ENCODE measurements at regions not wholly inside any gene's neighbourhood (a gene's known extent, or its start where the extent isn't known, plus 50 kb on each side); places are given as distances from the start of the nearest gene placed in this dataset.
A peak's percentile ranks its signal among the peaks of the same experiment; 100 is the strongest.

DNA sequence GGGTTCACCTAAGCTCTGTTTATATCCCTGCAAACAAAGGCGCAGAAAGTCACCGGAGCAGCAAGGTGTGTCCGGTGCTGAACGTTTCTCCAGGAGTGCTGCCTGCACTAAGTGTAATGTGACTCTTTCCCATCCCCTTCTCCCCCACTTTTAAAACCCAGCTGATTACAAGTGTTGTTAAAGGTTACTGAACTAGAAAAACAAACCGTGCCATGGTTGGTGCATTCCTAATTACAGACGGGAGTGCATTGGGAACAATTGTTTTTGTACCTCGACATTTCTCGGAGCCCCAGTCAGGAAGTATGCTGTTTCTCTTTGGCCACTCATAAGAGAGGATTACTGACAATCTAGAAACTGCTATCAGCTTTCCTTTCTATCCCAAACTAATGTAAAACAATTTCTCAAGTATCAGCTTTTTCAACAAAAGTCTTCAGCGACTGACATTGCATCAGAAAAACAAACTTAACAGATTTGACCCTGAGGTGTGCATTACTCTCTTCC lies 441.0 kb upstream of the SALL1 start:
- H3K4me3 ChIP-seq (replicated peaks in 1 of 2; ENCODE audit: low read depth in 2 of 2, low read length in 2 of 2): no peak overlapping the region
- TF ChIP-seq, protein P1, sequence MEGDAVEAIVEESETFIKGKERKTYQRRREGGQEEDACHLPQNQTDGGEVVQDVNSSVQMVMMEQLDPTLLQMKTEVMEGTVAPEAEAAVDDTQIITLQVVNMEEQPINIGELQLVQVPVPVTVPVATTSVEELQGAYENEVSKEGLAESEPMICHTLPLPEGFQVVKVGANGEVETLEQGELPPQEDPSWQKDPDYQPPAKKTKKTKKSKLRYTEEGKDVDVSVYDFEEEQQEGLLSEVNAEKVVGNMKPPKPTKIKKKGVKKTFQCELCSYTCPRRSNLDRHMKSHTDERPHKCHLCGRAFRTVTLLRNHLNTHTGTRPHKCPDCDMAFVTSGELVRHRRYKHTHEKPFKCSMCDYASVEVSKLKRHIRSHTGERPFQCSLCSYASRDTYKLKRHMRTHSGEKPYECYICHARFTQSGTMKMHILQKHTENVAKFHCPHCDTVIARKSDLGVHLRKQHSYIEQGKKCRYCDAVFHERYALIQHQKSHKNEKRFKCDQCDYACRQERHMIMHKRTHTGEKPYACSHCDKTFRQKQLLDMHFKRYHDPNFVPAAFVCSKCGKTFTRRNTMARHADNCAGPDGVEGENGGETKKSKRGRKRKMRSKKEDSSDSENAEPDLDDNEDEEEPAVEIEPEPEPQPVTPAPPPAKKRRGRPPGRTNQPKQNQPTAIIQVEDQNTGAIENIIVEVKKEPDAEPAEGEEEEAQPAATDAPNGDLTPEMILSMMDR (IDR thresholded peaks at IDR 0.05; ENCODE audit: low read depth, low read length): no peak
- no peak for DNase-seq (ENCODE audit: low read depth in 2 of 2)

DNA sequence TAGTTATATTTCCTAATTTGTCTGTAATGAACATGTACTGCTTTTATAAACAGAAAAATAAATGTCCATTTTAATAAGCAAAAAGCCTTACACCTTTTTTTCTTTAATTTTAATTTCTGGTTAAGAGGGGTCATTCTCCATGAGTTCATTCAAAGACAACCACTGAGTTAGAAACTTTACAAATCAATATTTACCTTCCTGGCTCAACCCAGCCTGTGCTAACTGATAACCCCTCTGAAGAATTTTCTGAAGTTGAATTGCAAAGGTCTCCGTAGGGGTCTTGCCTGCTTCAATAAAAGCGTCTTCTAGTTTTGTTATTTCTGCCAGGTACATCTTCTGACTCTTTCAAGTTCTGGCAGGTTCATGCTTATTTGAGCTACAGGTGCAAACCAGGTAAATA lies 440.4 kb upstream of the SALL1 start:
- no peak for DNase-seq (ENCODE audit: low read depth in 2 of 2)
- H3K4me3 ChIP-seq (replicated peaks in 1 of 2; ENCODE audit: low read depth in 2 of 2, low read length in 2 of 2): no peak overlapping the region
- TF ChIP-seq, protein P1 (IDR thresholded peaks at IDR 0.05; ENCODE audit: low read depth, low read length): no peak

DNA sequence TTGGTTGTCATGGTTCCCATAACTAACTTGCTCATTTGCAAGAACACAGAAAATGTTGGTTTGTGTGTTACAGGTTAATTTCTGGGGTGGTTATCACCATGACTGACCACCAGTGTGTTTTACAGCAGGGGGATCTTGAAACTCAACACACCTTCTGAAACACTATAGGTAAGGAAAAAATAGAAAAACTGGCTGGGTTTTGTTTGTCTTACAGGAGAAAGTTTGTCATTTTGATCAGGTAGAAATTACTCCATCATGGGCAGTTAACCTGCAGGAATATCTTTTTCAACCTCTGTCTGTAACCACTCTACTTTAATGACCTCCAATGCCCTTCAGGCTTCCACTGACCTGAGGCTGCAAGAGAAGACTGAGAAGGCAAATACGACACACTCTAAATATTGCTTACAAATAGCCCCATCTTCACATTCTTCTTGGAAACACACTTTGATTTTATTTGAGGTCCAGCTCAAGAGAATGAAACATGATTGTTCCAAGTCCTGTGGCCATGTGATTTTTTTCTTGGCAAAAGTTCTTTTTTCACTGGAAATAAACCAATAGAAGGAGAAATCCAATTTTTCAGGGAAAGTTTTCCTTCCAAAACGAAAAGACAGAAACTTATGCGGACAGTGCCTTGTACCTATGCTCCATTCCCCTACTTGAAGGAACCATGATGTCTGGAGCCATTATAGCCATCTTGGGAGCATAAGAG lies 428.7 kb upstream of the SALL1 start:
- no peak overlapping the region for H3K4me3 ChIP-seq (replicated peaks in 1 of 2; ENCODE audit: low read depth in 2 of 2, low read length in 2 of 2)
- TF ChIP-seq, protein P1 (IDR thresholded peaks at IDR 0.05; ENCODE audit: low read depth, low read length): no peak
- DNase-seq (ENCODE audit: low read depth in 2 of 2): no peak

DNA sequence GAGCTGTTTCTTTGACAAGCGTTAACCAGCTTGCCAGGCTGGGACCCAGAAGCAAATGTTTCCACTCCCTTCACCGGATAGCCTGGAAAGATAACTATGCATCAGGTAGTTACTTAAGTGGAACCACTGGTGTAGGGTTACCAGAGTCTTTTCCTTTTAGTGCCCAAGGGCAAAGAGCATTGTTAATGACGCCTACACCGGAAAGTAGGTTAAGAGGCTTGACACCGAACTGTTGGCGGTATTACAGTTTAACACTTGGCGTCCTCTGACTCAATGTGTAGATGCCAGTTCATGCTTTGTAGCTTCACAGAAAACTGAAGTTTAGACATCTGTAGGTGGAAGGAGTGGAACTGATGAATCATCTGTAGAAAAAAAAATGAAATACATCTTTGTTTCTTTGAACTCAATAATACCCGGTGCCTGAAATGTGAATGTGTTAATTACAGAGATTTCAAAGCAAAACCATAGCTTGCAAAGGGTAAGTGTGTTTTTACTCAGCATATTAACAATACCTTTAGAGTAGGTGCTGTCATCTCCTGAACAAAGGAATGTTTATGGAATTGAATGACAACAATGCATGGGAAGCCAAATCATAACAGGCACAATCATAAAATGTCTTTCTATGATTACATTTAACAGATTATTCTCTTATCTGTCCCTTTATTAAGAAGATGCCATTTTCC lies 426.7 kb upstream of the SALL1 start:
- DNase-seq (ENCODE audit: low read depth in 2 of 2): peak in 1 of 2 donors; percentile 18
- TF ChIP-seq, protein P1 (IDR thresholded peaks at IDR 0.05; ENCODE audit: low read depth, low read length): no peak
- no peak overlapping the region for H3K4me3 ChIP-seq (replicated peaks in 1 of 2; ENCODE audit: low read depth in 2 of 2, low read length in 2 of 2)

DNA sequence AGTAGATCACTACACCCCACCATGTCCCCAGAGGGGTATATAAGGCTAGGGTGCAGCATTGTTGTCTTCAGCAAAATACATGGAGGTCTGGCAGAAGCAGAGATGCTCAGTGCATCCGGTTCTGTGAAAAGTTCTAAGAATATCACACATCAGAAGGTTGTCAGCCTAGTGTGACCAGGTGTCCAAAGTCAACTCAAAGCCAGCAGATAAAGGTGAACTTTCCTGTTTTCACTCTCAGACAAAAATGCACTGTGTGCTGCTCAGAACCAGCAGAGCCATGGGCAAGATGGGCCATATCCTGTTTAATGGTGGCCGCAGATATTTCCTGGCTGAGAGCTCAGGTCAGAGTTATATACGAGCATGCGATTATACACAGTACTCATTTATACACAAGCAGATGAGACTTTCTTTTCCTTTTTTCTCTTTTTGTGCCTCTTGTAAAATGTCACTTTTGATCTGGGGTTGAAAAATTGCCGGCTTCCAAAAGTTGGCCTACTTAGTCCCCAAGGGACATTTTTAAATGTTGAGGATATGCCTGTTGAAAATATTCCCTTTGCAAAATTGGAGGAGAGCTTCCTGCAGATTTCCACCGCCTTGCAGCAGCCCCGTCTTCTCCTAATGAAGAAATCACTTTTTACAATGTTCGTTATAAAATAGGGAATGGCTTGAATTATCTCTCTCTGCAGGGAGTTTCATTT lies 425.6 kb upstream of the SALL1 start:
- no peak for DNase-seq (ENCODE audit: low read depth in 2 of 2)
- no peak overlapping the region for H3K4me3 ChIP-seq (replicated peaks in 1 of 2; ENCODE audit: low read depth in 2 of 2, low read length in 2 of 2)
- TF ChIP-seq, protein P1 (IDR thresholded peaks at IDR 0.05; ENCODE audit: low read depth, low read length): no peak

GRCh38 chr16:51573191-51573590 lies 422.1 kb upstream of the SALL1 start:
- H3K4me3 ChIP-seq (replicated peaks in 1 of 2; ENCODE audit: low read depth in 2 of 2, low read length in 2 of 2): no peak overlapping the region
- TF ChIP-seq, protein P1 (IDR thresholded peaks at IDR 0.05; ENCODE audit: low read depth, low read length): no peak
- DNase-seq (ENCODE audit: low read depth in 2 of 2): no peak

Data from cardiac fibroblast (primary cell).